ENCODE measurements at regions not wholly inside any gene's neighbourhood (a gene's known extent, or its start where the extent isn't known, plus 50 kb on each side); places are given as distances from the start of the nearest gene placed in this dataset.

DNA sequence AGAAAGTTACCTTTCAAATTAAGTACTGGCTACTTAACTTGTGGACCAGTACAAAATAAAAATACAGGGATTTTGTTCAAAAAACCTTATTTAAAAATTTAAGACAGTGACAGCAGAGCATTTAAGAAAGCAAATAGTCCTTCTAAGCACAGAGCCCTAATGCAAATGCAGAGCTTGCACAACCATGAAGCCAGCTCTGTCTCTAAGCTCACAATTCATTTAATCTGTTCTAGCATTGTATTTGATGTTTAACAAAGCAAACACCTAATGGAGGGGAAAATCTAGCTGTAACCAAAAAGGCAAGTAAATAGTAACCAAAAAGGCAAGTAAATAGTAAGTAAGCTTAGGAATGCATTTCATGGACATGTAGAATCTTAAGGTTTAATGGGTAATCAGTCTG is 138.7 kb upstream of the GHR start:
- H3K4me1 Mint-ChIP-seq = peaks cover 4% of the 10 kb centered on the region
- DNase-seq (ENCODE audit: low spot score) (no peak), ATAC-seq (no peak)
- no peak overlapping the region for H3K4me3 Mint-ChIP-seq
- no peaks in the 10 kb centered on the region for H3K27me3 Mint-ChIP-seq (ENCODE audit: low read depth)
- no peak overlapping the region for H3K27ac Mint-ChIP-seq
- CTCF ChIA-PET = no interaction called here
- no peak for TF ChIP-seq USF2 (CRISPR knock-in tag; IDR thresholded peaks at IDR 0.05)
- no peak for TF ChIP-seq ZBTB21 (CRISPR knock-in tag; IDR thresholded peaks at IDR 0.05; ENCODE audit: borderline replicate concordance)
- no peak for TF ChIP-seq NR2C2 (CRISPR knock-in tag; IDR thresholded peaks at IDR 0.05)
- no peak for TF ChIP-seq IRF2 (CRISPR knock-in tag; IDR thresholded peaks at IDR 0.05; ENCODE audit: borderline replicate concordance, low read depth)
- no peak for TF ChIP-seq FOXK1 (CRISPR knock-in tag; IDR thresholded peaks at IDR 0.05)
- TF ChIP-seq JUN (CRISPR knock-in tag; IDR thresholded peaks at IDR 0.05) = no peak
- no peak for TF ChIP-seq CREB1 (CRISPR knock-in tag; IDR thresholded peaks at IDR 0.05)
- TF ChIP-seq, protein P1, sequence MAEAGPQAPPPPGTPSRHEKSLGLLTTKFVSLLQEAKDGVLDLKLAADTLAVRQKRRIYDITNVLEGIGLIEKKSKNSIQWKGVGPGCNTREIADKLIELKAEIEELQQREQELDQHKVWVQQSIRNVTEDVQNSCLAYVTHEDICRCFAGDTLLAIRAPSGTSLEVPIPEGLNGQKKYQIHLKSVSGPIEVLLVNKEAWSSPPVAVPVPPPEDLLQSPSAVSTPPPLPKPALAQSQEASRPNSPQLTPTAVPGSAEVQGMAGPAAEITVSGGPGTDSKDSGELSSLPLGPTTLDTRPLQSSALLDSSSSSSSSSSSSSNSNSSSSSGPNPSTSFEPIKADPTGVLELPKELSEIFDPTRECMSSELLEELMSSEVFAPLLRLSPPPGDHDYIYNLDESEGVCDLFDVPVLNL (CRISPR knock-in tag; IDR thresholded peaks at IDR 0.05; ENCODE audit: borderline replicate concordance, low read depth) = no peak
- POLR2A ChIA-PET = interaction anchor here (0.5 kb wide), 1 partner anchor 82 kb away, joined by 3 read pairs; no protein-coding TSS in a partner anchor
- H3K36me3 Mint-ChIP-seq = no peaks in the 10 kb centered on the region
- no peaks in the 10 kb centered on the region for H3K9me3 Mint-ChIP-seq

DNA sequence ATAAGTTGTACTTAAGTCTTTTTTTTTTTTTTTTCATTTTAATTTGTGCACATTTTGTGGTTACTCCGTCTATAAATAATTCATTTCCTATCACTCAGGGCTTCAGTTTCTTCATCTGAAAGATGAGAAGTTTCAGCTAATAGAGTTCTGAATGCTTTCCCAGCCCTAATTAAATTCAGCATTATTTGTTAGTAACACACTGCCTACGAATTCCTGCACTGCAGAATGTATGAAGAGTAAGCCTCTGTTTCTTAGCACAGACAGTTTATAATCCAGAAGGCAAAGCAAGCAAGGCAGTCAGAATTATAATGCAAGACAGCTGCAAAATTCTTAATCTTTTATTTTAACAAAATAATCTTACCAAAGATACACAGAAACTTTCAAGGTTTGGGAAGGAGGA is 138.0 kb upstream of the GHR start:
- DNase-seq (ENCODE audit: low spot score) (no peak), ATAC-seq (no peak)
- ChIA-PET POLR2A (interaction anchor here (0.5 kb wide), 1 partner anchor 82 kb away, joined by 3 read pairs; no protein-coding TSS in a partner anchor), CTCF (no interaction called here)
- Mint-ChIP-seq H3K4me1 (peaks cover 4% of the 10 kb centered on the region), H3K27me3 (ENCODE audit: low read depth) (no peaks in the 10 kb centered on the region), H3K4me3 (no peak overlapping the region), H3K36me3 (no peaks in the 10 kb centered on the region), H3K27ac (no peak overlapping the region), H3K9me3 (no peaks in the 10 kb centered on the region)
- TF ChIP-seq RELA (CRISPR knock-in tag; IDR thresholded peaks at IDR 0.05; ENCODE audit: borderline replicate concordance) = no peak
- TF ChIP-seq PRDM15 (CRISPR knock-in tag; IDR thresholded peaks at IDR 0.05) = no peak
- no peak for TF ChIP-seq ZNF671 (CRISPR knock-in tag; IDR thresholded peaks at IDR 0.05)
- TF ChIP-seq ZNF121 (CRISPR knock-in tag; IDR thresholded peaks at IDR 0.05) = no peak
- TF ChIP-seq, protein P2, sequence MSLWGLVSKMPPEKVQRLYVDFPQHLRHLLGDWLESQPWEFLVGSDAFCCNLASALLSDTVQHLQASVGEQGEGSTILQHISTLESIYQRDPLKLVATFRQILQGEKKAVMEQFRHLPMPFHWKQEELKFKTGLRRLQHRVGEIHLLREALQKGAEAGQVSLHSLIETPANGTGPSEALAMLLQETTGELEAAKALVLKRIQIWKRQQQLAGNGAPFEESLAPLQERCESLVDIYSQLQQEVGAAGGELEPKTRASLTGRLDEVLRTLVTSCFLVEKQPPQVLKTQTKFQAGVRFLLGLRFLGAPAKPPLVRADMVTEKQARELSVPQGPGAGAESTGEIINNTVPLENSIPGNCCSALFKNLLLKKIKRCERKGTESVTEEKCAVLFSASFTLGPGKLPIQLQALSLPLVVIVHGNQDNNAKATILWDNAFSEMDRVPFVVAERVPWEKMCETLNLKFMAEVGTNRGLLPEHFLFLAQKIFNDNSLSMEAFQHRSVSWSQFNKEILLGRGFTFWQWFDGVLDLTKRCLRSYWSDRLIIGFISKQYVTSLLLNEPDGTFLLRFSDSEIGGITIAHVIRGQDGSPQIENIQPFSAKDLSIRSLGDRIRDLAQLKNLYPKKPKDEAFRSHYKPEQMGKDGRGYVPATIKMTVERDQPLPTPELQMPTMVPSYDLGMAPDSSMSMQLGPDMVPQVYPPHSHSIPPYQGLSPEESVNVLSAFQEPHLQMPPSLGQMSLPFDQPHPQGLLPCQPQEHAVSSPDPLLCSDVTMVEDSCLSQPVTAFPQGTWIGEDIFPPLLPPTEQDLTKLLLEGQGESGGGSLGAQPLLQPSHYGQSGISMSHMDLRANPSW (CRISPR knock-in tag; conservative IDR thresholded peaks at IDR 0.05; ENCODE audit: low read depth) = no peak
- no peak for TF ChIP-seq FOXJ3 (CRISPR knock-in tag; IDR thresholded peaks at IDR 0.05; ENCODE audit: borderline replicate concordance)
- no peak for TF ChIP-seq FOXP1 (CRISPR knock-in tag; IDR thresholded peaks at IDR 0.05; ENCODE audit: borderline replicate concordance)
- TF ChIP-seq GABPB1 (CRISPR knock-in tag; IDR thresholded peaks at IDR 0.05) = no peak
- TF ChIP-seq, protein P3, sequence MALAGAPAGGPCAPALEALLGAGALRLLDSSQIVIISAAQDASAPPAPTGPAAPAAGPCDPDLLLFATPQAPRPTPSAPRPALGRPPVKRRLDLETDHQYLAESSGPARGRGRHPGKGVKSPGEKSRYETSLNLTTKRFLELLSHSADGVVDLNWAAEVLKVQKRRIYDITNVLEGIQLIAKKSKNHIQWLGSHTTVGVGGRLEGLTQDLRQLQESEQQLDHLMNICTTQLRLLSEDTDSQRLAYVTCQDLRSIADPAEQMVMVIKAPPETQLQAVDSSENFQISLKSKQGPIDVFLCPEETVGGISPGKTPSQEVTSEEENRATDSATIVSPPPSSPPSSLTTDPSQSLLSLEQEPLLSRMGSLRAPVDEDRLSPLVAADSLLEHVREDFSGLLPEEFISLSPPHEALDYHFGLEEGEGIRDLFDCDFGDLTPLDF (CRISPR knock-in tag; IDR thresholded peaks at IDR 0.05) = no peak
- TF ChIP-seq ZNF232 (CRISPR knock-in tag; IDR thresholded peaks at IDR 0.05) = no peak
- no peak for TF ChIP-seq JUN (CRISPR knock-in tag; IDR thresholded peaks at IDR 0.05)
- TF ChIP-seq CREM (CRISPR knock-in tag; IDR thresholded peaks at IDR 0.05) = no peak
- TF ChIP-seq NFATC4 (CRISPR knock-in tag; IDR thresholded peaks at IDR 0.05) = no peak
- no peak for TF ChIP-seq TEAD1 (CRISPR knock-in tag; IDR thresholded peaks at IDR 0.05)
- no peak for TF ChIP-seq NR3C1 (CRISPR knock-in tag; conservative IDR thresholded peaks at IDR 0.05; ENCODE audit: low read depth)
- TF ChIP-seq HMGA2 (CRISPR knock-in tag; IDR thresholded peaks at IDR 0.05) = no peak
- no peak for TF ChIP-seq CREB1 (CRISPR knock-in tag; IDR thresholded peaks at IDR 0.05)
- no peak for TF ChIP-seq TCF7 (CRISPR knock-in tag; IDR thresholded peaks at IDR 0.05; ENCODE audit: low read depth)
- no peak for TF ChIP-seq OVOL2 (CRISPR knock-in tag; IDR thresholded peaks at IDR 0.05; ENCODE audit: borderline replicate concordance)
- TF ChIP-seq ETV6 (CRISPR knock-in tag; IDR thresholded peaks at IDR 0.05) = no peak
